Fibroblast of pulmonary artery (primary cell): ENCODE measurements at regions not wholly inside any gene's neighbourhood (a gene's known extent, or its start where the extent isn't known, plus 50 kb on each side); places are given as distances from the start of the nearest gene placed in this dataset.

Experiments used
- DNase-seq: peaks from one replicate; pipeline ENCODE4 v3.0.0-alpha.2; 2010; ENCODE audit warnings: low read depth
- H3K4me3 ChIP-seq: replicated peaks from 2 replicates; pipeline ENCODE4 v1.5.1; 2011; ENCODE audit warnings: low read depth, mild to moderate bottlenecking, control low read depth, low read length, moderate library complexity
- CTCF ChIP-seq: IDR thresholded peaks from 2 replicates; pipeline ENCODE4 v1.5.1; 2011; ENCODE audit warnings: mild to moderate bottlenecking, control low read depth, low read length, inconsistent platforms; ENCODE audit errors: missing control alignments

- TF ChIP-seq CTCF = no peak
- no peak for DNase-seq
- no peak overlapping the region for H3K4me3 ChIP-seq
These were observed 432.7 kb upstream of the SMIM21 start for GRCh38 chr18:75860166-75860565.

DNA sequence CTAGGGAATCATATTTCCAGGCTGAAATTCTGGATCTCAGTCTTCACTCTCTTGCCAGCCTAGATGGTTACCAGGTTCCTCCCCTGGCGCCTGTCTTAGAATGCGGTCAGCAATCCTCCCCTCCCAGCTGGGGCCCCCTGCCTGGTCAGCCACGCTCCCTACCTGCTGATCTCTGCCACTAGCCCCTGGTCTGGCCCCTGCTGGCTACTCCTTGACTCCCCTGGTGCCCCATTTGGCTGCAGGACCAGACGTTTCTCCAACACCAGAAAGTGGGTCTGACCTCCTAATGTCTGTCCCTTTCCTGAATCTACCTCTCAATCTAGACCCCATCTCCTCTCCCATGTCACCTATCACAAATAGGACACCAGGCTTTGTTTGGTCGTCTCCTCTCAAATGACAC lies 432.0 kb upstream of the SMIM21 start:
- no peak for TF ChIP-seq CTCF
- H3K4me3 ChIP-seq = no peak overlapping the region
- no peak for DNase-seq

- TF ChIP-seq CTCF = no peak
- no peak for DNase-seq
- no peak overlapping the region for H3K4me3 ChIP-seq
These were observed 431.3 kb upstream of the SMIM21 start for GRCh38 chr18:75858754-75859153.

DNA sequence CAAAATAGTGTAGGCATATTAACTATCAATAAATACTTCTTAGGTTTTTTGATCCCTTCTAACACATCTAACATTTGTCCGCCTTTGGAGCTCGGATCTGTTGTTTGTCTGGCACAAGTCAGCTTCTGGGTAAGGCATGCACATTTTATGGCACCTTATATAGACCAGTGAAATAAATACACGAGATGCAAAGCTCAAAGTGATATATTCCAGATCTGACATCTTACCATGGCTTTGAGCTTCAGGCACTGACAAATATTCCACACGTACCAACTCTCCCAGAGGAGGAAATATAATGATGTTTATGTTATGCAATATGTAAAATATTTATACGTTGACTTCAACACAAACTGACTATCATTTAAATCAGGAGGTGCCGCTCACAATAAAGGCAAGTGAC lies 430.1 kb upstream of the SMIM21 start:
- no peak for DNase-seq
- no peak for TF ChIP-seq CTCF
- H3K4me3 ChIP-seq = no peak overlapping the region

DNA sequence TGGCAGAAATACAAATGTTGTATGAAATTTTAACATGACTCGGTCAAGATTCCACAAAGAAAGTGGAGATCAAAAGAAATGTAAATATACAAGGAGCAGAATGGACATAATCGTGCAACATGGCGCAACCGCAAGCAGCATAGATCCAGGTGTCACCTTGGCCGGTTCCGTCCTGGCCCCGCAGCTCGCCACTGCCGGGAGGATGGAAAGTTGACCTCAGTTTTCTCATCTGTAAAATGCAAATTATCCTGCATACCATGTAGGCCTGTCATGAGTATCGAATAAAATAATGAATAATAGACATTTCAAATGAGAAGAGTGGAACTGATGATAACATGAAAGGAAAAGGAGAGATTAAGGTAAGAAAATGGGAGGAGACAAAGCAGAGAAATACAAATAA lies 427.3 kb upstream of the SMIM21 start:
- H3K4me3 ChIP-seq = no peak overlapping the region
- DNase-seq = no peak
- no peak for TF ChIP-seq CTCF

DNA sequence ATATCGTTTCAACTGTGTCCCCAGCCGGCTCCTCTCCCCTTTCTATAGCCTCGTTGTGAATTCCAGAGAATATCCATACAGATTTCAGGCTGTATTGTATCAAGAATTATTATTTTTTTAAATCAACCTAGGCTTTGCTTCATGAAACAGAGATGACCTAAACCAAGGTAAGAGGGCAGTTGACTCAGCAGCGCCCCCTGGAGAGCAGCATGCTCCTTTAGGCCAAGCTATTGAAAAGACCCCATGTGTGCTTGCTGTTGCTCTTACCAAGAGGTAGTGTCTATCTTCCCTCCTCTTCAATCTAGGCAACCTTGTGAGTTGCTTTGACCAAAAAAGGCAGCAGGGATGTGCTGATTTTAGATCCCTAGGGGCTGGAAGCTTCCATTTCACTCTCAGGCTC lies 426.7 kb upstream of the SMIM21 start:
- TF ChIP-seq CTCF = no peak
- no peak overlapping the region for H3K4me3 ChIP-seq
- no peak for DNase-seq

GRCh38 chr18:75846321-75846720 lies 418.8 kb upstream of the SMIM21 start:
- DNase-seq = no peak
- TF ChIP-seq CTCF = no peak
- no peak overlapping the region for H3K4me3 ChIP-seq
